Panc1 (cell line): ENCODE measurements at regions not wholly inside any gene's neighbourhood (a gene's known extent, or its start where the extent isn't known, plus 50 kb on each side); places are given as distances from the start of the nearest gene placed in this dataset.

Source experiments
- ATAC-seq: fragments of 200-7000 bp; cut with Tn5 transposase; 2 replicates; pipeline ENCODE4 v1.9.1; 2020; ENCODE audit warnings: mild to moderate bottlenecking, moderate library complexity
- BruUV-seq: library from RNA; stranded (reverse); fragments of 400-500 nt; replicated peaks from 2 replicates; lab custom pipeline; 2021; lab: Mats Ljungman, UMichigan
- CTCF ChIA-PET: fragments of 300-600 bp; sonication (Branson Sonifier 250); formaldehyde crosslinking; loops from one replicate; lab custom pipeline; 2022; ENCODE audit warnings: antibody characterized with exemption; lab: Charles Lee
- POLR2A ChIA-PET: fragments of 300-600 bp; sonication (Branson Sonifier 250); formaldehyde crosslinking; loops from one replicate; lab custom pipeline; 2022; ENCODE audit warnings: antibody characterized with exemption; lab: Charles Lee
- DNase-seq: peaks from one replicate; pipeline ENCODE4 v3.0.0-alpha.2; 2010; ENCODE audit warnings: low read depth, low spot score
- H3K27ac ChIP-seq: 2 replicates; pipeline ENCODE4 v1.5.1; 2011; ENCODE audit warnings: mild to moderate bottlenecking, low read length, inconsistent platforms
- H3K27me3 ChIP-seq: fragments of 200-500 bp; sonication (Bioruptor generic); 2 replicates; pipeline ENCODE4 v1.6.0; 2014; ENCODE audit warnings: low read length, inconsistent platforms; ENCODE audit not compliant: control insufficient read depth, insufficient read depth
- H3K36me3 ChIP-seq: fragments of 200-500 bp; sonication (Bioruptor generic); 2 replicates; pipeline ENCODE4 v1.5.1; 2014; ENCODE audit warnings: inconsistent platforms, mild to moderate bottlenecking, low read length, moderate library complexity; ENCODE audit not compliant: control insufficient read depth, insufficient read depth
- H3K4me1 ChIP-seq: 2 replicates; pipeline ENCODE4 v1.5.1; 2011; ENCODE audit warnings: inconsistent platforms, mild to moderate bottlenecking, low read length, moderate library complexity; ENCODE audit not compliant: control insufficient read depth, insufficient read depth
- H3K4me3 ChIP-seq, 2 experiments: 2 replicates each; pipeline ENCODE4 v1.5.1; 2011 to 2012; ENCODE audit warnings: low read depth in 2 of 2, low read length in 2 of 2, mild to moderate bottlenecking in 2 of 2, inconsistent platforms in 1 of 2, moderate library complexity in 1 of 2
- H3K9me3 ChIP-seq: fragments of 200-500 bp; sonication (Bioruptor generic); 2 replicates; pipeline ENCODE4 v1.5.1; 2014; ENCODE audit warnings: low read depth, mild to moderate bottlenecking, inconsistent platforms, low read length, moderate library complexity; ENCODE audit not compliant: control insufficient read depth, insufficient read depth
- POLR2AphosphoS5 ChIP-seq: IDR thresholded peaks from 2 replicates; pipeline ENCODE4 v1.6.1; 2012; ENCODE audit warnings: mild to moderate bottlenecking, low read depth, low read length, moderate library complexity
- SIN3A ChIP-seq: IDR thresholded peaks from 2 replicates; pipeline ENCODE4 v1.6.1; 2012; ENCODE audit warnings: low read depth, mild to moderate bottlenecking, low read length, moderate library complexity, borderline replicate concordance; ENCODE audit not compliant: insufficient read depth
- TCF7L2 ChIP-seq: IDR thresholded peaks from 2 replicates; pipeline ENCODE4 v1.6.1; 2011; ENCODE audit warnings: mild to moderate bottlenecking, low read depth, low read length, inconsistent platforms
- in situ Hi-C: cut with HindIII; loops from 2 replicates; pipeline ENCODE4 v1.10.0; 2016; ENCODE audit warnings: low sequenced_read_pairs, low pct_unique_long_range_greater_than_20kb
- intact Hi-C: fragments of 100-400 bp; cut with micrococcal nuclease; formaldehyde crosslinking; loops from one replicate; pipeline ENCODE4 v1.10.0; 2022; ENCODE audit not compliant: unreplicated experiment
- TF ChIP-seq, protein P1 (sequence below), 2 experiments: IDR thresholded peaks; 2 replicates each; pipeline ENCODE4 v1.6.1; 2011 to 2012; ENCODE audit warnings: low read depth in 2 of 2, control low read depth in 1 of 2, low read length in 1 of 2, mild to moderate bottlenecking in 1 of 2, moderate library complexity in 1 of 2; ENCODE audit not compliant: insufficient read depth in 1 of 2
- TF ChIP-seq, protein P2 (sequence below): fragments of 450-650 bp; IDR thresholded peaks from 2 replicates; pipeline ENCODE4 v1.5.1; 2017; ENCODE audit warnings: mild to moderate bottlenecking

DNA sequence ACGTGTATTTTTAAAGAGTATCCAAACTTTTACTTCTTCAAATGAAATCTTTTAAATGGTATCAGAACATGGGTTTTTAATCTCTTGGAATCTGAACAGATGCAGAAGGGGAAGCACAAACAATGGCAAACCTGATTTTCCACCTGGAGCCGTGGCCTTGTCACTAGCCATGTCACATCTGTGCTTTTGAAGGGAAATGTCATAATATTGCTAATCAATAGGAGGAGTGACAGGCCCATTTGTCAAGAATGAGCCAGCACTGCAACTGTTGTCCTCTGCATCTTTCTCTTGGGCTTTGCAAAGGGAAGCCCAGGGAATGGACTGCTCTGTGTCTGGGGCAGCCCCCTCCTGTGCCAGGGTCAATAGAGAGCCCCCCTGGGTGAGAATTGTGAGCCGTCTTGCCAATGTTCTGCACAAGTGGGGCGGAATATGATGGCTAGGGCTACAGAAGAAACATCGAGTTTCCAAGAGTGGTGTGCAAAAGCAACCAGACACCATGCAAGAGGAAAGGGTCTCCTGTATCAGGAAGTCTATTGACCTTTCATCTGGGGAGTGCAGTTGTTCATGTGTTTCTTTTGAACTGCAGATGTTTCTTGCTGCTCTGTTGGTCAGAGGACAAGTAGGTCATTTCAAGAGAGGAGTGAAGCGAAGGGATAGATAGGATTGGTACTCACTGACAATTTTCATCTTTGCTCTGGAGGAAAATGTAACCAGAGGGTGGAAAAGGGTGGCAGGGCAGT lies 181.8 kb upstream of the NPVF start:
- TF ChIP-seq SIN3A (no peak), TCF7L2 (no peak), POLR2AphosphoS5 (no peak)
- TF ChIP-seq, protein P1, sequence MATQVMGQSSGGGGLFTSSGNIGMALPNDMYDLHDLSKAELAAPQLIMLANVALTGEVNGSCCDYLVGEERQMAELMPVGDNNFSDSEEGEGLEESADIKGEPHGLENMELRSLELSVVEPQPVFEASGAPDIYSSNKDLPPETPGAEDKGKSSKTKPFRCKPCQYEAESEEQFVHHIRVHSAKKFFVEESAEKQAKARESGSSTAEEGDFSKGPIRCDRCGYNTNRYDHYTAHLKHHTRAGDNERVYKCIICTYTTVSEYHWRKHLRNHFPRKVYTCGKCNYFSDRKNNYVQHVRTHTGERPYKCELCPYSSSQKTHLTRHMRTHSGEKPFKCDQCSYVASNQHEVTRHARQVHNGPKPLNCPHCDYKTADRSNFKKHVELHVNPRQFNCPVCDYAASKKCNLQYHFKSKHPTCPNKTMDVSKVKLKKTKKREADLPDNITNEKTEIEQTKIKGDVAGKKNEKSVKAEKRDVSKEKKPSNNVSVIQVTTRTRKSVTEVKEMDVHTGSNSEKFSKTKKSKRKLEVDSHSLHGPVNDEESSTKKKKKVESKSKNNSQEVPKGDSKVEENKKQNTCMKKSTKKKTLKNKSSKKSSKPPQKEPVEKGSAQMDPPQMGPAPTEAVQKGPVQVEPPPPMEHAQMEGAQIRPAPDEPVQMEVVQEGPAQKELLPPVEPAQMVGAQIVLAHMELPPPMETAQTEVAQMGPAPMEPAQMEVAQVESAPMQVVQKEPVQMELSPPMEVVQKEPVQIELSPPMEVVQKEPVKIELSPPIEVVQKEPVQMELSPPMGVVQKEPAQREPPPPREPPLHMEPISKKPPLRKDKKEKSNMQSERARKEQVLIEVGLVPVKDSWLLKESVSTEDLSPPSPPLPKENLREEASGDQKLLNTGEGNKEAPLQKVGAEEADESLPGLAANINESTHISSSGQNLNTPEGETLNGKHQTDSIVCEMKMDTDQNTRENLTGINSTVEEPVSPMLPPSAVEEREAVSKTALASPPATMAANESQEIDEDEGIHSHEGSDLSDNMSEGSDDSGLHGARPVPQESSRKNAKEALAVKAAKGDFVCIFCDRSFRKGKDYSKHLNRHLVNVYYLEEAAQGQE (IDR thresholded peaks at IDR 0.05; ENCODE audit: insufficient read depth in 1 of 2, low read depth in 2 of 2, low read length in 1 of 2) = no peak
- TF ChIP-seq, protein P2, sequence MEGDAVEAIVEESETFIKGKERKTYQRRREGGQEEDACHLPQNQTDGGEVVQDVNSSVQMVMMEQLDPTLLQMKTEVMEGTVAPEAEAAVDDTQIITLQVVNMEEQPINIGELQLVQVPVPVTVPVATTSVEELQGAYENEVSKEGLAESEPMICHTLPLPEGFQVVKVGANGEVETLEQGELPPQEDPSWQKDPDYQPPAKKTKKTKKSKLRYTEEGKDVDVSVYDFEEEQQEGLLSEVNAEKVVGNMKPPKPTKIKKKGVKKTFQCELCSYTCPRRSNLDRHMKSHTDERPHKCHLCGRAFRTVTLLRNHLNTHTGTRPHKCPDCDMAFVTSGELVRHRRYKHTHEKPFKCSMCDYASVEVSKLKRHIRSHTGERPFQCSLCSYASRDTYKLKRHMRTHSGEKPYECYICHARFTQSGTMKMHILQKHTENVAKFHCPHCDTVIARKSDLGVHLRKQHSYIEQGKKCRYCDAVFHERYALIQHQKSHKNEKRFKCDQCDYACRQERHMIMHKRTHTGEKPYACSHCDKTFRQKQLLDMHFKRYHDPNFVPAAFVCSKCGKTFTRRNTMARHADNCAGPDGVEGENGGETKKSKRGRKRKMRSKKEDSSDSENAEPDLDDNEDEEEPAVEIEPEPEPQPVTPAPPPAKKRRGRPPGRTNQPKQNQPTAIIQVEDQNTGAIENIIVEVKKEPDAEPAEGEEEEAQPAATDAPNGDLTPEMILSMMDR = no peak
- ChIA-PET POLR2A (no interaction called here), CTCF (no interaction called here)
- Histone ChIP-seq H3K36me3 (no peaks in the 10 kb centered on the region), H3K27me3 (peaks cover 13% of the 10 kb centered on the region), H3K4me3 (no peak overlapping the region), H3K4me1 (no peaks in the 10 kb centered on the region), H3K27ac (no peak overlapping the region), H3K9me3 (no peaks in the 10 kb centered on the region)
- DNase-seq (no peak), ATAC-seq (no peak)
- no TSS peak for BruUV-seq
- in situ Hi-C loops (no loop called here), intact Hi-C loops (no loop called here)

DNA sequence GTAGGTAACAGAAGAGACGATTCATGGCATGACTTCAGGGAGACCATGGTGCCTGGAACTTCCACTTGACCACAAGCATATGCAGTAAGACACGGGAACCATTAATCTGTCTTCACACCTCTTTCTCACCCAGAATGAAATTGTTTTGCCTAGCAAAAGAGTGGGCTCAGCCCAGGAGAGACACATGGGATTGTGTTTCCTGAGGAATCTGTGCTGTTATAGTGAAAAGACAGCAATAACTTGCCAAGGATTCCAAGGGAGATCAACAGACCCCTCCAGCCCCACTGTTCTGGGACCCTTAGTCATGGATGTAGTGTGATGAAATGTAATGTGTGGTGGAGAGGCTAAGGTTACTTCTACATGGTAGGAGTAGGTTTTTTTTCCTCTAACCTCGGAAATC lies 192.5 kb upstream of the NPVF start:
- ATAC-seq (no peak), DNase-seq (no peak)
- in situ Hi-C loops = no loop called here
- ChIA-PET POLR2A (no interaction called here), CTCF (no interaction called here)
- H3K27ac ChIP-seq = no peak overlapping the region
- no peak overlapping the region for H3K4me3 ChIP-seq
- H3K36me3 ChIP-seq = no peaks in the 10 kb centered on the region
- no peaks in the 10 kb centered on the region for H3K4me1 ChIP-seq
- no TSS peak for BruUV-seq
- TF ChIP-seq POLR2AphosphoS5 = no peak
- TF ChIP-seq, protein P1 (IDR thresholded peaks at IDR 0.05; ENCODE audit: insufficient read depth in 1 of 2, low read depth in 2 of 2, low read length in 1 of 2) = no peak
- TF ChIP-seq TCF7L2 = no peak
- H3K9me3 ChIP-seq = no peaks in the 10 kb centered on the region
- intact Hi-C loops = no loop called here
- peaks cover 23% of the 10 kb centered on the region for H3K27me3 ChIP-seq
